DMS114 treated with DMSO at 0.1 percent for 48 hours (cell line): ENCODE measurements at regions not wholly inside any gene's neighbourhood (a gene's known extent, or its start where the extent isn't known, plus 50 kb on each side); places are given as distances from the start of the nearest gene placed in this dataset.
"Not testable (repeated sequence)": the region's sequence is repeated elsewhere in the genome, so short reads cannot be mapped to it uniquely, and the experiment has no call there.

ENCODE experiments used
- DNase-seq: peaks from one replicate; lab custom pipeline; 2025; ENCODE audit not compliant: unreplicated experiment; lab: John Stamatoyannopoulos, UW

DNA sequence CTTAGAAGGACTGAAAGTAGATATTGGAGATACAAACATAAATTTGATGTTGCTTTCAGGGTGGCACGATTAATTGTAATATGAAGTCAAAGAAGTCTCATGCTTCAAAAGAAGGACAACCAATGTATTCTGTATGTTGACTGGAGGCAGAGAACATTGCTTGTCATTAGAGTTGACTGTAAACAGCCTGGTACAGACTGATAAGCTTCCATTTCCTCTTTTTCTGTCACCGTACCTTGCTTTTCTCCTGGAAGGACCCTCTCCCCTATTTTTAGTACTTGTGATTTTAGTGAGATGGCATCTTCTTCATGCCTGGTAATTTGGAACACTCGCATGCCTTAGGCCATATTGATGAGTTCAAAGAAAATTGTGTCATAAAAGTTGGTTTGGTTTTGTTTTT is 809.4 kb downstream of the PRELID2 start:
- DNase-seq: no peak

DNA sequence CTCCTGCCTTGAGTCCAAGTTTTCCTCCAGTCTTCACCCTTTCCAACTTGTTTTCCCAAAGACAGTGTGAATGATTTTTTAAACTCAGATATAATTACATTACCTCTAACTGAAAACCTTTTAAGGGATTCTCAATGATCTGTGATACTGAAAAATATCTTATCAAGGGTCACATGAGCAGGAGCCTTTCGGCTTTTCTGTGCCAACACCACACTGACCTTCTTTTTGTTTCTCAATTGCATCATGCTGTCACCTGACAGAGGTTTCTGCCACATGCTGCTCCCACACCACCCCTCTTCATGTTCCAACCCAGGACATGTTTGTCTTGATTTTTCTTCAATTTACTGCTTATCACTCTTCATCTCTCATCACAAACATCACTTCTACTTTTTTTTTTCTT is 820.0 kb downstream of the PRELID2 start:
- no peak for DNase-seq

DNA sequence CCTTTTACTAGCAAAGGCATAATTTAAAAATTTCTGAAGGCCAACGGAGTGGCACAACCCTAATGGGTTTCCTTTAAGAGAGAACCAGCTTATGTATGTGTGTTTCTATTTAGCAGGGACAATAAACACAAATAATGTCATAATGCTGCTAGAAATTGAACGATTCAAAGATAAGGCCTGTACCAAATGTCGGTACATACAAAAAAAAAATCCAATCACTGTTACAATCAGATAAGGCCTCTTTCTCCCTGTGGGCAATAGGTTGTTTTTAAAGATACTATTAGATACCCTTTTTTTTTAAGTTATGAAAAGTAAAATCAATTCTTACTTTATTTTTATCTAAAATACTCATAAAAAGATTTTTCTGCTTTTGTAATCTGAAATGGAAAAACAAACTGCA is 821.0 kb downstream of the PRELID2 start:
- DNase-seq: no peak

DNA sequence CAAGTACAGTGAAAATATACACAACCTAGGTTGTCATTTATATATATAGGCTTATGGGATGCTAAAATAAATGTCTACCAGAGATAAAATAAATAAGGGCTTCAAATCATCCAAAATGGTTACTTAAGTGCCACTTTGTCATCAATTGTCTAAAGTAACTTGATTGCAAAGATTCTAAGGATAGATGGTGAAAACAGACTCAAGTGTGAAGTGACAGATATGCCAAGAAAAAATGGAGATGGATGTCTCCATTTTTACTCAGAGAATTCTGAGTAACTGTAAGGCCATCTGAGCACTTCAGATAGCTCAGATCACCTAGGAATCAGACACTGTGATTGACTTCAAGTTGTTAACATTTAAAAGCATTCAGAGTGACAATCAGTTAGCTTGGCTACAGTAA is 824.3 kb downstream of the PRELID2 start:
- no peak for DNase-seq

DNA sequence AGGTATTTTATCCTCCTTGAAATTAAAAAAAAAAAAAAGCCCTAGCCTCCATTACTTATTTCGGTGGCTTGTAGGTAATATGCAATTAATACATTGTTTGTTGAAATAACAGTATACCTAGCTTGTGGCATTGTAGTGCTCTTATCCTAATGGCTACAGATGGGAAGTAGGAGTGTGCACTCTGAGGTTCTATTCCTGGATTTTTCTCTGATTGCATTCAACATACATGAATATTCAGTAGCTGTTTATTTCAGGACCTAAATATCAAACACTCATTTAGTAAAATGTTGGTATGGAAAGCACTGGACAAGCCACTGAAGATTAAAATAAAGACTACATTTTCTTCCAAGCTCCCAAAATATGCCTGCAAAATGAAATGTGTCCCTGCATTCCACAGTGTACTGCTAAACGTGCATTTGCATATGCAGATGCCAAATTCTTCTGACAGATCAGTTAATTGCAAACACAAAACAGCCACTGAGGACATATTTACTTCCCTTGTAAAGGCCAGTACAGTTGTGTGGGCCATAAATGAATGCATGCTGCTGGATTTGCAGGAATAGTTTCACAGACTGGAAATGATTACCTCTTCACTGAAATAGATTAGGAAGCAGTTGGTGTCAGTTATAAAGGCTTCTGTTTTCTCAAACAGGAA is 826.1 kb downstream of the PRELID2 start:
- no peak for DNase-seq

DNA sequence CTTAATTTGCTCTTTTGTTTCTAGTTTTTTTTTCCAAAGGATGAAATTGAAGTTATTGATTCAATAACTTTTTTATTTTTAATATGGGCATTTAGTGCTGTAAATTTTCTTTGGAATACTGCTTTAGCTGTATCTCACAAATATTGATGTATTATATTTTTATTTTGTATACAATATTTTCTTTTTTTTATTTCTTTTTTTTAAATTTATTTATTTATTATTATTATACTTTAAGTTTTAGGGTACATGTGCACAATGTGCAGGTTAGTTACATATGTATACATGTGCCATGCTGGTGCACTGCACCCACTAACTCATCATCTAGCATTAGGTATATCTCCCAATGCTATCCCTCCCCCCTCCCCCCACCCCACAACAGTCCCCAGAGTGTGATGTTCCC is 823.7 kb downstream of the KCTD16 start:
- not testable (repeated sequence) for DNase-seq

DNA sequence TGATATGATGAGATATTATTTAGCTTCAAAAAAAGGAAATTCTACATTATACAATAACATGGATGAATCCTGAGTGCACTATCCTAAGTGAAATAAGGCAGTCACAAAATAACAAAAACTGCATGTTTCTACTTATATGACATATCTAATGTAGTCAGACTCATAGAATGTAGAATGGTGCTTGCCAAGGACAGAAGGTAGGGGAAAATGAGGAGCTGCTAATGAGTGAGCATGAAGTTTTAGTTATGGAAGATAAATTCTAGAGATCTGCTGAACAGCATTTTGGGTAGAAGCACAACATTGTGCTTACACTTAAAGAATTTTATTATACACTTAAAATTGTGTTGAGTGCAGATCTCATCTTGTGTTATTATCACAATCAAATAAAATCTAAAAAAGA is 812.4 kb downstream of the KCTD16 start:
- no peak for DNase-seq

DNA sequence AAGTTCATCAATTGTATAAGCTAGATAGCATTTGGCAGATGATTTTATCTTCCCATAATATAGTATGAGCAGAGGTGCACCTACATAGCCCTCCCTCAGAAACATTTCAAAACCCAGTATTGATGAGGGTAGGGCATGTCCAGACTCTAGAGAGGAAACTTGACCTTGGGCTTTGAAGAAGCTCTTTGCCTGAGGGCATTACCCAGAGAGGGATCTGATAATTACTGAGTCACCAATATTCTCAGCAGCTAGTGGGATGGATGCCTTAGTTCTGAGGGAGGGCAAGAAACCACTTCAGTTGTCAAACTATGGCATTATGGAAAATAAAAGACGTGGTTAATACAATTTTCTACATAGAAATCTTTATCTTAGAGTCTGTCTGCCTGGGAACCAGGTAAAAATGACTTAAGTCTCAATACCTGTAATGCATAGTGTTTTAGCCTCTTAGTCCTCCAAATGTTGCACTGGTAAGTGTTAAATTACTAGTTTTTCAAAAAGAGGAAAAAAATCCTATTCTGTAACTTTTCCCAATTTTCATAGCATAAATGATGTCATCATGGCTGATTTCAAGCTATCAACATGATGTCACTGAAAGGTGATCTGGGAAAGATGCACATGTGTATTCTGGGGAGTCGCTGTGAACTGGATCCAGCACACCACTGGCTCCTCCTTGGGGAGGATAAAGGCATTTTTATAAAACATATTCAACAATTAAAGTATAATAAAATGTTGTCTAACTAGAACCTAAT is 809.0 kb downstream of the KCTD16 start:
- DNase-seq: no peak

DNA sequence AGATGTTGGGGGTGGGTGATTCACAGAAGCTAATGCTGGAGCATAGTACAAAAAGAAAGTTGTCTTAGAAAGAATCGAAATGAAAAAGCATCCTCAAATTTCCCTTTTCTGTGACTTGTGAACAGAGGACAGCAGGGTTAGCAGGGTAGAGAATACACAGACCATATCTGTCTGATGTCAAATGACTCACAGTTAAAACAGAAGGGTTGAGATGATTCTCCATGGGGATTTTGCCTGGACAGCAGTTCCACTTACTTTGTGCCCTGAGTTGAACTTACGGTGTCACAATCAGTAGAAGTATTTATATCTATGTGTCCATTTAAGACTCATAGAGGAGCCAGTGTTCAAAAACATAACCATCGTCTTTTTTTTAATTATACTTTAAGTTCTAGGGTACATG is 801.6 kb downstream of the KCTD16 start:
- no peak for DNase-seq

DNA sequence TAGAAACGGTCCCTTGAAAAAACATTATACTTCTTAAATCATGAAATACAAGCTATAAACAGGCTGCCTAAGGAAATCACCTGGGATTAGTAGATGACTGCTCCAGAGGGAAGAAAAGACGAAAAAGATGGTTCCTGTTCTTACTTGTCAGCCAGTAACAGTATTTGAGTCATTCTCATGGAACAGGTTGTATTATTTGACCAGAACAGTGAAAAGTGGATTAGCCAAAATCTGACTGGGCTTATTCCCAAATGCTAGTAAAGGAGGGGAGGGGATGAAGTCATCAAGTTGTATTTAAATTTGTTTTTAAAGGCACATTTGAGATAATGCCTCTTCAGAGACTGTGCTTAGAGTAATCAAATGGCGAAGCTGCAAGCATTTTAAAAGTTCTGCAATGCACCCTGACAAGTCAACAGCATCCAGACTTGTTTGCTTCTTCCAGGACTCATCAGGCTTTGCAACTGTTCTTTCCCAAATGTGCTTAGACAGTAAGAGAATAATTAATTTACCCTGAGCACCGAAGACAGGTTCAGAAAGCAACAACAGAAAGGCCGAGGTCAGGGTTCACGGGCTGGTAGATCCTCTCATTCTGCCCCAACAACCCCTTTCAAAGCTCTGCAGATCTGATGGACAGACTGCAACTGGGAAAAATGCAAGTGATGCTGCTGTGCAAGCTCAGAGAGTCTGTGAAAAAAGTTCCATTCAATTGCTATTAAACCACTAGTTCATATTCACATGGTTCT is 800.6 kb downstream of the KCTD16 start:
- DNase-seq: no peak

DNA sequence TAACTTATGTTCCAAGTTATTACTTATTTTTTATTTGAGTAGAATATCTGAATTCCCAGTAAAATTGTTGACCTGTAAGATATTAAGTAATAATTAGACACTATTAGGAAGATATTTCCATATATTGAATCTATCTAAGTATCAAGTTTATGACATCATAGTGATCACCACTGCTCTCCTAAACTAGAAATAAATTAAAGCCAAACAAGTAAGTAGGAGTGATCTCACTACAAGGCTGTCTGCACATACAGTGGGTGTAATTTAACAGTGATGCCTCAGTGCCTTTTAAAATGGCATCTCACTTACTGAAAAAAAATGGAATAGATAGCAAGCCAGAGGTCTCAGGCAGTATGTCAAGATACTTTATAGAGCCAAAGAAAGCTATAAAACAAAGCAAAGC is 789.6 kb downstream of the KCTD16 start:
- DNase-seq: no peak

DNA sequence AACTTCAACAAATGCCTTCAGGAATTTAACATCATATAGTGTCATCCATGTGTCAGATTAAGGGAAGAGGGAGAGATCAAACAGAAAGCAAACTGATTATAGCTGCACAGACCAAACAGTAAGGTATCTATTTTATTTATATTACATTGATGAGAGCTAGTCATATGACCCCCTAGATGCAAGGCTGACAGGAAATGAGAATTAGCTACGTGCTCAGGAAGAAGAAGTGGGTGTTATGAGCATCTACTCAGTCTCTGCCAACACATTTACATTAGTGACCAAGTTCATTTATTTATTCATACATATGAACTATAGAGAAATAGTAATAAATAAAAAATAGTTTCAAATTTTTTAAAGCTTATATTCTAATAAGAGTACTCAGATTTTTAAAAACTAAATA is 787.3 kb downstream of the KCTD16 start:
- DNase-seq: no peak

DNA sequence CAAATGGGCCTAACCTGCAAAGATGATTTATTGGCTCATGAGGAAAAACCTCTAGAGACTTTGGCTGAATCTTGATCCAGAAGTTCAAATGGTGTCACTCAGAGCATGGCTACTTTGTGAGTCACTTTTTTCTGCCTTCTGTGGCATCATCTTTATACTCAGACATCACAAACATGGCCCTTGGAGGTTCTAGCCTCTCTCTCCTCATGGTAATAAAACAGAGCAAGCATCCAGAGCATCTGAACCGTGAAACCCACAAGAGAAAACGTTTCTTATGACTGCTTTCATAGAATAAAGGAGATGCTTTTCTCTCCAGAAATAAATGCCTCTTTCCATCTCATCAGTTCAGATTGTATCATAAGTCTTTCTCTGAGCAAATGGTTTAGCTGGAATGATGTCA is 780.3 kb downstream of the KCTD16 start:
- no peak for DNase-seq

DNA sequence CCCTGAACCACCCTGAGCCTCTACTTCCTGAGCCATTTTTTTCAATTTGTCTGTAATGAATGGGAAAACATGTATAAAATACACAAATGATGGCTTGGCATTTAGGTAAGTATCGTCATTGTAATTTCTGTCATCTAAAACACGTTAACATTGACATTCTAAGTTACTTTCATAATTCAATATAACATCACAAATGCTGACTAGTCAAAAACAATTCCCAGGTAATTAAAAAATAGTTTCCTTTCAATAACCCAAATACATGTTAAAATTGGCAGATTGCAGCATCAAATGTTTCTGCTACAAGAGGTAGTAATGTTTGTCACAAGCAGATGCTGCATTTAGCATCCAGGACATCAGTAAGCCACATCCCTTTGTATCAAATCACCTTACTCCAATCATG is 776.4 kb downstream of the KCTD16 start:
- no peak for DNase-seq

DNA sequence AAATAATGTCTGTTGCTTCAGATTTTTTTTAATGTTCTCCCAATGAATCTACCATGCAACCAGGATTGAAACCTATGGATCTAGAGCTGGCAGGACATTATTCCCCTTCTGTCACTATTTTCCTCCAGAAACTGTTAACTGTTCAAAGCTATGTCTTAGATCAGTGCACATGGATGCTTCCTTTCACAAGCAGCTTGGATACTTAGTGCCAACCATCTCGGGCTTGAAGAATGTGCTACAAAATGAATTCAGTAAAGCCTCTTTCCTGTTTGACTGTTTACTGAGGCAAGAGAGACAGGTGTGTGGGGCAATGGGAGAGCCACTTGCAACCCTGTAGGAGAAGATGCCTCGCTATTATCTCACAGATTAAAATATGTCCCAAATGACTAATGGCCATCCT is 774.8 kb downstream of the KCTD16 start:
- DNase-seq: no peak

DNA sequence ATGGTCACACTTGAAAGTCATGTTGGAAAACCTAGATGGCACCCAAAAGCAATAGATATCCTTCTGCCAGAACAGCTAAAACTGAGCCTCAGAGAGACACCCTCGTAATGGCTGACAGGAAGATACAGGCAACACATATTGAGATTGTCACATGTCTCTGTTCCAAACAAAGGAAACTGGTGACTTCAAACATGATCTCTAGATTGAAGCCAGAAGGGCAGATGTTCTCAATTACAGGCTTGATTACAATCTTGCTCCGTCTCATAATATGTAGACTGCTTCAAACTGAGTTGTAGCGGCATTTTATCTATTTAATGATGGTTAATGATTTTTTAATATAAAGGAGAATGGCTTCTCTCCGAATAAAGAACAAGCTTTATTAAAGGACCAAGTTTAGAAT is 774.3 kb downstream of the KCTD16 start:
- DNase-seq: no peak

DNA sequence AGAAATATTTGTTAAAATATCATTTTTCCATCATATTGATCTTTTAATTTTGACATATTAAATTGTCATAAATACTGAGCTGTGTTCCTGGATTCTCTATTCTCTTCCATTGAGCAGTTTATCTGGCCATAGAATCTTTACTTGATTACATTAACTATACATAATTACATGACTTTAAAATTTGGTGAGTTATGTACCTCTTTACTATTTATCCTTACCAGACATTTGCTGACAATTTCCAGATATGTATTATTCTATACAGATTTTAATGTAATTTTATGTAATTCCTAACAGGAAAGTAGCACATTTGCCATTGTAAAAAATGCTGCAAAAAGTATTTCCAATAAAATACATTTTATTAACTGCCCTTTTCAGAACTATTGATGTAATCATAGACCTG is 770.3 kb downstream of the KCTD16 start:
- no peak for DNase-seq

DNA sequence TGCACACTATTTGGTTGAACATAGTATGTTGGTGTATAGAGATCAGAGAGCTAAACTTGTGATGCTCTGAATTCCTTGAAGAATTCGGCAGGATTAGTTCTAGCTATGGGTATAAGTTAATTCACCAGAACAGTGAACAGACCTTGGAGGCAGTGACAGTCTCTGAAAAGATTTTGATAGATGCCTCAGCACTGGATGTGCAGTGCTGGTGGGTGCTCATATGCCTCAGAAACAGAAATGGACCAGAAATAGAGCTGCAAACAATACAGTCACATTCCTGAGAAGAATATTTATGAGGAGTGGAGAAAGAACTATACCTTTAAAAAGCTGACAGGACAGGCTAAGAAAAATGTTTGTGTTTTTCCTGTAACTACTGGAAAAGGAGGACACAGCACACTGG is 747.7 kb downstream of the KCTD16 start:
- no peak for DNase-seq

DNA sequence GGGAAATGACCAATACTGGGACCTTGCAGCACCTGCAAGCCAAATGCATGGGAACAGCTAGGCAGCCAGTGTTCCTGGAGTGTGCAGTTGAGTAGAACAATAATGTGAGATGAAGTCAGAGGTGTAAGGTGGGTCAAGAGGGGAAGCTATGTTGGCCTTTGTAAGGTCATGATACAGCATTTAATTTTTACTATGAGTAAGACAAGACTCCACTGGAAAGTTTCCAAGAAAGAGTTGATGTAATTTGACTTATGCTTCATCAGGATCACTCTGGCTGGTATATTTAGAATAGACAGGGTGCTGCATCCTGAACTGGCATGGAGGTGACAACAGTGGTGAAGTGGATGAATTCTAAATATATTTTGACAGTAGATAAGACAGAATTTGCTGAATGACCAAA is 744.8 kb downstream of the KCTD16 start:
- no peak for DNase-seq

DNA sequence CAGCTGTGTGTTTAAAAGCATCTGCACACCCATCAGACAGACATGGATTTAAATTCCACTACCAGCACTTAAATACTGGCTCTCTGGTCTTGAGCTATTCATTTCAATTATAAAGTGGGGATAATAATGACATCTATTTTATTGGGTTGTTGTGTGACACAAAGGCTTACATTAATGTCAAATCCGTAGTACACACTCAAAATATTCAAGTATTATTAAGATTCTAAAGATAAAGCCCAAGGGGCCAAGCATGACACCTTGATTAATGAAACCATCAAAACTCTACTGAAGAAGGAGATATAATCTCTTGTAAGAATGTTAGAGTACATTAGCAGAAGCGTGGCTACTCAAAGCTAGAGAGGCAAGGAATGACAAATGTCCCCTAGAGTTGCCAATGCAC is 743.0 kb downstream of the KCTD16 start:
- no peak for DNase-seq

DNA sequence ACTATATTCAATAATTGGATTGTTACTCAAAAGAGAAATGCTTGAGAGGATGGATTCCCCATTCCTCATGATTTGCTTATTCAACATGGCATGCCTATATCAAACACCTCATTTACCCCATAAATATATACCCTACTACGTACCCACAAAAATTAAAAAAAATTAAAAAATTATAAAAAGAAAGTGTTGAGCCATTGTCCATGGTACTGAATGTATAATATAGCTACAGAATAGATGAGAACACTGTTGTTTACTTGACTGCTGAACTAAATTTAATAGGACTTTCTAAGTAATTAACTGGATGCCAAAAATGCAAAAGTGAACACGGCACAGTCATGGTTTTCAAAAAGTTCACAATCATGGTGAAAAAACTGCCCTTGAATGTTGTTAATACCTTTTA is 725.8 kb downstream of the KCTD16 start:
- no peak for DNase-seq

DNA sequence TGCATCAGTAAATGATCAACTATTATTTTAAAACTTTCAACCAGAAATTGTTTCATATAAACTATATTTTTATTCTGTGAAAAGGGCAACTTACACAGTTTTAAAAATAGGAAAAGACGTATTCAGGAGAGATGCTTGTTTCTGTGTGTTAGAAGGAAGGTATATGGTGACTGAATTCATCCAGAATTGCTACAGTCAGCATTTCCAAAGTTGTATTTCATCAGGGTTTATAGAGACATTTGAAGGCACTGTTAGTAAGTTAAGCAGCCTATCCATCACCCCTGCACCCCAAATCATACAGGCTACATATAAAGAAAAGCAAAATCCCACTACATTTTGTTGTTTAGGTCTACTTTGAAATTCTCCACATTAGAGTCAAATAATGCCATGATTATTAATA is 716.0 kb downstream of the KCTD16 start:
- DNase-seq: no peak
